ENCODE measurements at regions not wholly inside any gene's neighbourhood (a gene's known extent, or its start where the extent isn't known, plus 50 kb on each side); places are given as distances from the start of the nearest gene placed in this dataset.
A peak's percentile ranks its signal among the peaks of the same experiment; 100 is the strongest.

GRCh38 chrX:119181491-119181890, 53.9 kb upstream of the KIAA1210 start:
- CTCF ChIA-PET: no interaction called here
- peak; percentile 34 for DNase-seq (ENCODE audit: extremely low spot score)
- POLR2A ChIA-PET: no interaction called here
- no peak for TF ChIP-seq NFRKB (IDR thresholded peaks at IDR 0.05)
- no peak for TF ChIP-seq ELF4 (IDR thresholded peaks at IDR 0.05)
- no peak for TF ChIP-seq FOXK2 (IDR thresholded peaks at IDR 0.05)
- TF ChIP-seq ARNT (IDR thresholded peaks at IDR 0.05): no peak
- TF ChIP-seq SP1 (IDR thresholded peaks at IDR 0.05): no peak
- TF ChIP-seq FOXA1 (IDR thresholded peaks at IDR 0.05): no peak
- TF ChIP-seq LEF1 (IDR thresholded peaks at IDR 0.05; ENCODE audit: borderline replicate concordance): no peak
- TF ChIP-seq FOXM1 (IDR thresholded peaks at IDR 0.05; ENCODE audit: borderline replicate concordance): no peak

- no peak for DNase-seq (ENCODE audit: extremely low spot score)
- ChIA-PET POLR2A (no interaction called here), CTCF (no interaction called here)
- TF ChIP-seq LEF1 (IDR thresholded peaks at IDR 0.05; ENCODE audit: borderline replicate concordance) (no peak), L3MBTL2 (conservative IDR thresholded peaks at IDR 0.05) (no peak), FOXA1 (IDR thresholded peaks at IDR 0.05) (no peak), SP1 (IDR thresholded peaks at IDR 0.05) (no peak), ARNT (IDR thresholded peaks at IDR 0.05) (no peak), BHLHE40 (IDR thresholded peaks at IDR 0.05; ENCODE audit: borderline replicate concordance) (no peak), PKNOX1 (IDR thresholded peaks at IDR 0.05) (no peak), HDGF (IDR thresholded peaks at IDR 0.05; ENCODE audit: borderline replicate concordance) (no peak)
Measured at GRCh38 chrX:119186194-119186593, 49.9 kb upstream of the PGRMC1 start.
